Calu3 (cell line): ENCODE measurements at regions not wholly inside any gene's neighbourhood (a gene's known extent, or its start where the extent isn't known, plus 50 kb on each side); places are given as distances from the start of the nearest gene placed in this dataset.
A peak's percentile ranks its signal among the peaks of the same experiment; 100 is the strongest.

Experiments used
- BruUV-seq: library from RNA; stranded (reverse); fragments of 400-500 nt; replicated peaks from 2 replicates; lab custom pipeline; 2021; lab: Mats Ljungman, UMichigan
- CTCF ChIA-PET: fragments of 300-600 bp; sonication (Branson Sonifier 250); formaldehyde crosslinking; loops from one replicate; lab custom pipeline; 2022; ENCODE audit warnings: antibody characterized with exemption; lab: Charles Lee
- DNase-seq: peaks from one replicate; pipeline ENCODE4 v3.0.0; 2022
- H3K27ac Mint-ChIP-seq: one replicate; pipeline ENCODE4 v1.8.0; 2022; ENCODE audit warnings: mixed read lengths; ENCODE audit not compliant: unreplicated experiment
- H3K27me3 Mint-ChIP-seq: one replicate; pipeline ENCODE4 v1.8.0; 2022; ENCODE audit warnings: mixed read lengths; ENCODE audit not compliant: unreplicated experiment
- H3K36me3 Mint-ChIP-seq: one replicate; pipeline ENCODE4 v1.8.0; 2022; ENCODE audit warnings: mild to moderate bottlenecking, moderate library complexity, mixed read lengths; ENCODE audit not compliant: insufficient read depth, unreplicated experiment
- H3K4me1 Mint-ChIP-seq: one replicate; pipeline ENCODE4 v1.8.0; 2022; ENCODE audit warnings: mild to moderate bottlenecking, low read depth, mixed read lengths; ENCODE audit not compliant: unreplicated experiment
- H3K4me3 Mint-ChIP-seq: one replicate; pipeline ENCODE4 v1.8.0; 2022; ENCODE audit warnings: mild to moderate bottlenecking, low read depth, moderate library complexity, mixed read lengths; ENCODE audit not compliant: unreplicated experiment
- H3K9me3 Mint-ChIP-seq: one replicate; pipeline ENCODE4 v1.8.0; 2022; ENCODE audit warnings: low read depth, mixed read lengths; ENCODE audit not compliant: unreplicated experiment
- CTCF ChIP-seq: fragments of 200-600 bp; IDR thresholded peaks from one replicate; pipeline ENCODE4 v1.8.0; 2022; ENCODE audit warnings: antibody characterized with exemption; ENCODE audit not compliant: unreplicated experiment
- intact Hi-C: fragments of 100-400 bp; cut with micrococcal nuclease; formaldehyde crosslinking; loops from one replicate; pipeline ENCODE4 v1.10.0; 2022; ENCODE audit not compliant: unreplicated experiment

GRCh38 chr2:8574196-8575037, 107.4 kb upstream of the ID2 start:
- Mint-ChIP-seq H3K4me3 (peak overlapping the region; percentile 39), H3K27me3 (no peaks in the 10 kb centered on the region), H3K36me3 (no peaks in the 10 kb centered on the region), H3K9me3 (no peaks in the 10 kb centered on the region), H3K27ac (no peak overlapping the region), H3K4me1 (peaks cover 14% of the 10 kb centered on the region)
- TF ChIP-seq CTCF = no peak
- CTCF ChIA-PET = interaction anchor here (1.4 to 1.8 kb wide), 2 partner anchors 10 to 50 kb away, joined by 3 to 5 read pairs; no protein-coding TSS in a partner anchor
- intact Hi-C loops = no loop called here
- DNase-seq = peak; percentile 38
- no TSS peak for BruUV-seq

- Mint-ChIP-seq H3K4me1 (peaks cover 14% of the 10 kb centered on the region), H3K36me3 (no peaks in the 10 kb centered on the region), H3K9me3 (no peaks in the 10 kb centered on the region), H3K27me3 (no peaks in the 10 kb centered on the region), H3K27ac (no peak overlapping the region), H3K4me3 (peak overlapping the region; percentile 39)
- intact Hi-C loops = no loop called here
- no peak for DNase-seq
- BruUV-seq = no TSS peak
- CTCF ChIA-PET = interaction anchor here (1.4 to 1.8 kb wide), 2 partner anchors 9 to 51 kb away, joined by 3 to 5 read pairs; no protein-coding TSS in a partner anchor
- no peak for TF ChIP-seq CTCF
Observed at GRCh38 chr2:8575038-8575833, 106.6 kb upstream of the ID2 start.

GRCh38 chr2:8575834-8576423, 105.9 kb upstream of the ID2 start:
- no peaks in the 10 kb centered on the region for H3K36me3 Mint-ChIP-seq
- DNase-seq = no peak
- H3K27me3 Mint-ChIP-seq = no peaks in the 10 kb centered on the region
- H3K9me3 Mint-ChIP-seq = no peaks in the 10 kb centered on the region
- no TSS peak for BruUV-seq
- H3K27ac Mint-ChIP-seq = no peak overlapping the region
- intact Hi-C loops = no loop called here
- no peak for TF ChIP-seq CTCF
- CTCF ChIA-PET = interaction anchor here (1.8 kb wide), 1 partner anchor 8 kb away, joined by 5 read pairs; no protein-coding TSS in a partner anchor
- H3K4me1 Mint-ChIP-seq = peaks cover 14% of the 10 kb centered on the region
- H3K4me3 Mint-ChIP-seq = no peak overlapping the region

GRCh38 chr2:8576525-8577167, 105.2 kb upstream of the ID2 start:
- Mint-ChIP-seq H3K27me3 (no peaks in the 10 kb centered on the region), H3K27ac (no peak overlapping the region), H3K4me3 (no peak overlapping the region), H3K36me3 (no peaks in the 10 kb centered on the region), H3K4me1 (peaks cover 14% of the 10 kb centered on the region), H3K9me3 (no peaks in the 10 kb centered on the region)
- CTCF ChIA-PET = no interaction called here
- intact Hi-C loops = no loop called here
- DNase-seq = no peak
- no peak for TF ChIP-seq CTCF
- no TSS peak for BruUV-seq
